ENCODE measurements at regions not wholly inside any gene's neighbourhood (a gene's known extent, or its start where the extent isn't known, plus 50 kb on each side); places are given as distances from the start of the nearest gene placed in this dataset.

- TF ChIP-seq POLR2A (IDR thresholded peaks at IDR 0.05) (no peak), CTCF (IDR thresholded peaks at IDR 0.05) (no peak)
- intact Hi-C loops (cut with DNase I), result no loop called here
- Histone ChIP-seq H3K36me3 (no peaks in the 10 kb centered on the region), H3K27me3 (no peaks in the 10 kb centered on the region), H3K9me3 (no peaks in the 10 kb centered on the region), H3K27ac (no peak overlapping the region), H3K4me1 (no peaks in the 10 kb centered on the region), H3K4me3 (no peak overlapping the region)
- ATAC-seq (no peak), DNase-seq (no peak)
- 20% methylated on average over 4 of the region's 4 CpGs for WGBS (ENCODE audit: insufficient coverage, low coverage, low lambda C conversion rate, missing lambda C conversion rate)
These were observed 169.5 kb upstream of the TAS2R1 start for GRCh38 chr5:9799606-9800005.

GRCh38 chr5:9790276-9790675 lies 160.1 kb upstream of the TAS2R1 start:
- DNase-seq (no peak), ATAC-seq (no peak)
- H3K4me1 ChIP-seq, result no peaks in the 10 kb centered on the region
- no peak overlapping the region for H3K27ac ChIP-seq
- WGBS (ENCODE audit: insufficient coverage, low coverage, low lambda C conversion rate, missing lambda C conversion rate), result 78% methylated on average over 6 of the region's 7 CpGs
- H3K27me3 ChIP-seq, result no peaks in the 10 kb centered on the region
- no peaks in the 10 kb centered on the region for H3K36me3 ChIP-seq
- intact Hi-C loops (cut with DNase I), result no loop called here
- no peaks in the 10 kb centered on the region for H3K9me3 ChIP-seq
- H3K4me3 ChIP-seq, result no peak overlapping the region
- TF ChIP-seq CTCF (IDR thresholded peaks at IDR 0.05) (no peak), POLR2A (IDR thresholded peaks at IDR 0.05) (no peak)

GRCh38 chr5:9789777-9790176 lies 159.6 kb upstream of the TAS2R1 start:
- Histone ChIP-seq H3K4me3 (no peak overlapping the region), H3K27me3 (no peaks in the 10 kb centered on the region), H3K4me1 (no peaks in the 10 kb centered on the region), H3K27ac (no peak overlapping the region), H3K9me3 (no peaks in the 10 kb centered on the region), H3K36me3 (no peaks in the 10 kb centered on the region)
- no peak for DNase-seq
- no peak for TF ChIP-seq POLR2A (IDR thresholded peaks at IDR 0.05)
- no peak for TF ChIP-seq CTCF (IDR thresholded peaks at IDR 0.05)
- no peak for ATAC-seq
- WGBS (ENCODE audit: insufficient coverage, low coverage, low lambda C conversion rate, missing lambda C conversion rate), result 56% methylated on average over 1 of the region's 1 CpG
- intact Hi-C loops (cut with DNase I), result no loop called here

DNA sequence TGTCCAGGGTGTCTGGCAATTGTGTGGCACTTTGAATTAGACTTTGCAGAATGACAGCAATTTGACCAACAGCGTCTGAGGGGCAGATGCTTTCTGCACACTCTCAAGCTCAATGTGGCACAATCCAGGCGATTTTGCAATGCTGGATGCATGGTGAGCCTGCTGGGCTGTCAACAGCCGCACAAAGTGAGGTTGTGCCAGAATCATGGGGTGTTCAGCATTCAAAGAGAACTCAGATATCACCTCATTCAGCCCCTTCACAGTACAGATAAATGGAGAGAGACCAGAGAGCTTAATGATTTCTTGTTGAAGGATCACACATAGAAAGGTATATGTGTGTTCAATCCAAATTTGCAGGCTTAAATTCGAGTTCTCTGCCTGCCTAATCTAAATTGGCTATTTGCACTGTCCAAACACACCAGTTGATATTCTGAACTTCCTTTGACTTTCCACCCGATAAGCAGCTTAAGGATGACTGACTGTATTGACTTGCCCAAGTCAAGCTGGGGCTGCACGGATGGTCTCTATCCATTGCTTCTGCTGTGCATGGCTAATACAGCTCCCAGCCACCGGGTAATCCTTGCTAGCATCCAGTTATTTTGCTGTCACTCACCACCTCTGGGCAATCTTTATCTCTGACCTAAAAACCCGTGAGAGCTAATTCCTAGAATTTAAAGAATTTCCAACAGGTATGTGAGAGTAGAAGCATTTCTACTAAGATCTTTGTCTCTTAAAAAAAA lies 157.9 kb upstream of the TAS2R1 start:
- 18% methylated on average over 7 of the region's 8 CpGs for WGBS (ENCODE audit: insufficient coverage, low coverage, low lambda C conversion rate, missing lambda C conversion rate)
- no peaks in the 10 kb centered on the region for H3K27me3 ChIP-seq
- no peaks in the 10 kb centered on the region for H3K36me3 ChIP-seq
- H3K4me1 ChIP-seq, result no peaks in the 10 kb centered on the region
- H3K9me3 ChIP-seq, result no peaks in the 10 kb centered on the region
- H3K4me3 ChIP-seq, result no peak overlapping the region
- H3K27ac ChIP-seq, result no peak overlapping the region
- no peak for ATAC-seq
- no peak for DNase-seq
- TF ChIP-seq POLR2A (IDR thresholded peaks at IDR 0.05) (no peak), CTCF (IDR thresholded peaks at IDR 0.05) (no peak)
- intact Hi-C loops (cut with DNase I), result no loop called here

All from right lobe of liver (tissue), 6 donors.